Karpas-422 (cell line): ENCODE measurements at regions not wholly inside any gene's neighbourhood (a gene's known extent, or its start where the extent isn't known, plus 50 kb on each side); places are given as distances from the start of the nearest gene placed in this dataset.

Experiments
- DNase-seq: peaks from one replicate; pipeline ENCODE4 v3.0.0-alpha.2; 2015
- H2AFZ ChIP-seq: fragments of 200-600 bp; sonication (generic); 2 replicates; pipeline ENCODE4 v1.6.1; 2014; ENCODE audit warnings: antibody characterized with exemption, low read length, mixed read lengths
- H3K27ac ChIP-seq: fragments of 200-600 bp; sonication (generic); 2 replicates; pipeline ENCODE4 v1.5.1; 2014; ENCODE audit warnings: mild to moderate bottlenecking, low read length, moderate library complexity
- H3K27me3 ChIP-seq: fragments of 200-600 bp; sonication (generic); 2 replicates; pipeline ENCODE4 v1.6.1; 2014; ENCODE audit warnings: low read length, mixed read lengths
- H3K36me3 ChIP-seq: fragments of 200-600 bp; sonication (generic); 2 replicates; pipeline ENCODE4 v1.6.1; 2014; ENCODE audit warnings: low read length, mixed read lengths; ENCODE audit not compliant: insufficient read depth
- H3K4me1 ChIP-seq: fragments of 200-600 bp; sonication (generic); 2 replicates; pipeline ENCODE4 v1.6.1; 2014; ENCODE audit warnings: mild to moderate bottlenecking, low read length, mixed read lengths
- H3K4me2 ChIP-seq: fragments of 200-600 bp; sonication (generic); 2 replicates; pipeline ENCODE4 v1.6.1; 2014; ENCODE audit warnings: low read length, low read depth, mild to moderate bottlenecking; ENCODE audit not compliant: poor library complexity, severe bottlenecking
- H3K4me3 ChIP-seq: fragments of 200-600 bp; sonication (generic); 2 replicates; pipeline ENCODE4 v1.5.1; 2014; ENCODE audit warnings: mild to moderate bottlenecking, antibody characterized with exemption, low read length, mixed read lengths
- H3K79me2 ChIP-seq: fragments of 200-600 bp; sonication (generic); 2 replicates; pipeline ENCODE4 v1.6.1; 2014; ENCODE audit warnings: mild to moderate bottlenecking, low read length, mixed read lengths
- H3K9ac ChIP-seq: fragments of 200-600 bp; sonication (generic); 2 replicates; pipeline ENCODE4 v1.6.0; 2014; ENCODE audit warnings: low read length
- H3K9me2 ChIP-seq: fragments of 200-600 bp; sonication (generic), shearing (Covaris generic); replicated peaks from 2 replicates; pipeline ENCODE4 v1.6.0; 2014; ENCODE audit warnings: mild to moderate bottlenecking, low read length, moderate library complexity; ENCODE audit not compliant: insufficient read depth
- H3K9me3 ChIP-seq: fragments of 300-700, 200-600 bp; sonication (generic); 2 replicates; pipeline ENCODE4 v1.6.1; 2014; ENCODE audit warnings: low read length, mixed read lengths
- H4K20me1 ChIP-seq: fragments of 200-600 bp; sonication (generic); 2 replicates; pipeline ENCODE4 v1.6.1; 2014; ENCODE audit warnings: mild to moderate bottlenecking, antibody characterized with exemption, low read length, low read depth; ENCODE audit not compliant: insufficient read depth

GRCh38 chr12:63090716-63091115, 60.3 kb downstream of the AVPR1A start:
- no peaks in the 10 kb centered on the region for H3K4me1 ChIP-seq
- no peak overlapping the region for H3K4me3 ChIP-seq
- no peak overlapping the region for H3K9ac ChIP-seq
- H2AFZ ChIP-seq, result no peak overlapping the region
- H4K20me1 ChIP-seq, result no peaks in the 10 kb centered on the region
- H3K27ac ChIP-seq, result no peak overlapping the region
- no peaks in the 10 kb centered on the region for H3K9me2 ChIP-seq
- no peaks in the 10 kb centered on the region for H3K79me2 ChIP-seq
- H3K9me3 ChIP-seq, result no peaks in the 10 kb centered on the region
- H3K27me3 ChIP-seq, result no peaks in the 10 kb centered on the region
- no peaks in the 10 kb centered on the region for H3K36me3 ChIP-seq
- H3K4me2 ChIP-seq, result no peak overlapping the region
- DNase-seq, result no peak

GRCh38 chr12:63086149-63086915, 64.7 kb downstream of the AVPR1A start:
- Histone ChIP-seq H3K79me2 (no peaks in the 10 kb centered on the region), H3K27me3 (no peaks in the 10 kb centered on the region), H3K9me2 (no peaks in the 10 kb centered on the region), H3K27ac (no peak overlapping the region), H3K9ac (no peak overlapping the region), H4K20me1 (no peaks in the 10 kb centered on the region), H3K4me2 (no peak overlapping the region), H3K4me1 (no peaks in the 10 kb centered on the region), H2AFZ (no peak overlapping the region), H3K9me3 (no peaks in the 10 kb centered on the region), H3K4me3 (no peak overlapping the region), H3K36me3 (no peaks in the 10 kb centered on the region)
- no peak for DNase-seq

GRCh38 chr12:63085120-63085519, 65.9 kb downstream of the AVPR1A start:
- Histone ChIP-seq H3K4me1 (no peaks in the 10 kb centered on the region), H3K9me2 (no peaks in the 10 kb centered on the region), H3K9me3 (no peaks in the 10 kb centered on the region), H3K4me2 (no peak overlapping the region), H4K20me1 (no peaks in the 10 kb centered on the region), H3K79me2 (no peaks in the 10 kb centered on the region), H2AFZ (no peak overlapping the region), H3K9ac (no peak overlapping the region), H3K27ac (no peak overlapping the region), H3K36me3 (no peaks in the 10 kb centered on the region), H3K4me3 (no peak overlapping the region), H3K27me3 (no peaks in the 10 kb centered on the region)
- no peak for DNase-seq

- H3K27me3 ChIP-seq, result no peaks in the 10 kb centered on the region
These were observed 66.5 kb downstream of the AVPR1A start for GRCh38 chr12:63084501-63084900.

GRCh38 chr12:63083046-63083445, 68.0 kb downstream of the AVPR1A start:
- H3K9ac ChIP-seq, result no peak overlapping the region
- no peaks in the 10 kb centered on the region for H3K9me3 ChIP-seq
- H4K20me1 ChIP-seq, result no peaks in the 10 kb centered on the region
- no peaks in the 10 kb centered on the region for H3K36me3 ChIP-seq
- H3K27ac ChIP-seq, result no peak overlapping the region
- no peaks in the 10 kb centered on the region for H3K27me3 ChIP-seq
- H2AFZ ChIP-seq, result no peak overlapping the region
- H3K4me1 ChIP-seq, result no peaks in the 10 kb centered on the region
- H3K9me2 ChIP-seq, result no peaks in the 10 kb centered on the region
- no peaks in the 10 kb centered on the region for H3K79me2 ChIP-seq
- DNase-seq, result no peak
- H3K4me2 ChIP-seq, result no peak overlapping the region
- H3K4me3 ChIP-seq, result no peak overlapping the region

More at GRCh38 chr12:63084501-63084900, 66.5 kb downstream of the AVPR1A start:
- Histone ChIP-seq H3K4me3 (no peak overlapping the region), H3K27ac (no peak overlapping the region), H3K9me3 (no peaks in the 10 kb centered on the region), H3K4me2 (no peak overlapping the region), H4K20me1 (no peaks in the 10 kb centered on the region), H3K4me1 (no peaks in the 10 kb centered on the region), H3K79me2 (no peaks in the 10 kb centered on the region), H3K36me3 (no peaks in the 10 kb centered on the region), H2AFZ (no peak overlapping the region), H3K9me2 (no peaks in the 10 kb centered on the region), H3K9ac (no peak overlapping the region)
- DNase-seq, result no peak

GRCh38 chr12:63079791-63080502, 71.1 kb downstream of the AVPR1A start:
- Histone ChIP-seq H2AFZ (no peak overlapping the region), H3K4me3 (no peak overlapping the region), H3K9ac (no peak overlapping the region), H3K9me2 (no peaks in the 10 kb centered on the region), H3K4me2 (no peak overlapping the region), H3K9me3 (no peaks in the 10 kb centered on the region), H3K27ac (no peak overlapping the region), H4K20me1 (no peaks in the 10 kb centered on the region), H3K79me2 (no peaks in the 10 kb centered on the region), H3K36me3 (no peaks in the 10 kb centered on the region), H3K27me3 (no peaks in the 10 kb centered on the region), H3K4me1 (no peaks in the 10 kb centered on the region)
- no peak for DNase-seq

GRCh38 chr12:63078906-63079305, 72.1 kb downstream of the AVPR1A start:
- H3K9me2 ChIP-seq, result no peaks in the 10 kb centered on the region
- H3K27ac ChIP-seq, result no peak overlapping the region
- H2AFZ ChIP-seq, result no peak overlapping the region
- H3K4me3 ChIP-seq, result no peak overlapping the region
- no peaks in the 10 kb centered on the region for H3K9me3 ChIP-seq
- no peaks in the 10 kb centered on the region for H3K36me3 ChIP-seq
- no peaks in the 10 kb centered on the region for H4K20me1 ChIP-seq
- no peaks in the 10 kb centered on the region for H3K27me3 ChIP-seq
- H3K4me2 ChIP-seq, result no peak overlapping the region
- H3K79me2 ChIP-seq, result no peaks in the 10 kb centered on the region
- H3K4me1 ChIP-seq, result no peaks in the 10 kb centered on the region
- no peak overlapping the region for H3K9ac ChIP-seq
- no peak for DNase-seq

- H3K36me3 ChIP-seq, result no peaks in the 10 kb centered on the region
- H3K4me1 ChIP-seq, result no peaks in the 10 kb centered on the region
- no peaks in the 10 kb centered on the region for H3K27me3 ChIP-seq
- H2AFZ ChIP-seq, result no peak overlapping the region
- H3K79me2 ChIP-seq, result no peaks in the 10 kb centered on the region
- DNase-seq, result no peak
- no peak overlapping the region for H3K27ac ChIP-seq
- H3K9ac ChIP-seq, result no peak overlapping the region
- no peaks in the 10 kb centered on the region for H3K9me2 ChIP-seq
- no peak overlapping the region for H3K4me3 ChIP-seq
- H4K20me1 ChIP-seq, result no peaks in the 10 kb centered on the region
- no peak overlapping the region for H3K4me2 ChIP-seq
- no peaks in the 10 kb centered on the region for H3K9me3 ChIP-seq
These were observed 75.5 kb downstream of the AVPR1A start for GRCh38 chr12:63075376-63076060.
